GM12878 (cell line): ENCODE measurements at regions not wholly inside any gene's neighbourhood (a gene's known extent, or its start where the extent isn't known, plus 50 kb on each side); places are given as distances from the start of the nearest gene placed in this dataset.

ENCODE experiments used
- ATAC-seq: fragments of 200-7000 bp; cut with Tn5 transposase; 3 replicates; pipeline ENCODE4 v1.9.1; 2020; ENCODE audit warnings: mild to moderate bottlenecking, moderate library complexity
- BruUV-seq: library from RNA; stranded (reverse); fragments of 400-500 nt; replicated peaks from 2 replicates; lab custom pipeline; 2021; lab: Mats Ljungman, UMichigan
- CTCF ChIA-PET: fragments of 300-600 bp; sonication (Branson Sonifier 250); formaldehyde crosslinking; extraction: SDS; loops from one replicate; lab custom pipeline; 2021; ENCODE audit warnings: inconsistent platforms; lab: Yijun Ruan, JAX
- POLR2A ChIA-PET: fragments of 350-600 bp; formaldehyde crosslinking; extraction: SDS; loops from one replicate; lab custom pipeline; 2021; ENCODE audit warnings: inconsistent platforms; lab: Charles Lee
- RAD21 ChIA-PET: fragments of 300-600 bp; sonication (Branson Sonifier 250); formaldehyde crosslinking; loops from one replicate; lab custom pipeline; 2023; ENCODE audit warnings: antibody characterized with exemption; ENCODE audit not compliant: unreplicated experiment; lab: Charles Lee
- SMC1A ChIA-PET: fragments of 300-600 bp; sonication (Branson Sonifier 250); formaldehyde crosslinking; loops from one replicate; lab custom pipeline; 2023; ENCODE audit not compliant: unreplicated experiment, uncharacterized antibody; lab: Charles Lee
- DNase-seq: peaks from one replicate; pipeline ENCODE4 v3.0.0-alpha.2; 2011; ENCODE audit warnings: low read depth, low spot score
- FAIRE-seq: peaks from 3 replicates; lab custom pipeline; 2011; peaks lifted over from hg19 to GRCh38; lab: Jason Lieb, UNC
- H2AFZ ChIP-seq: 2 replicates; pipeline ENCODE4 v1.6.0; 2011; ENCODE audit warnings: low read depth, low read length, control low read depth; ENCODE audit not compliant: control insufficient read depth
- H3K27ac ChIP-seq: 2 replicates; pipeline ENCODE4 v1.5.1; 2011; ENCODE audit warnings: control low read depth; ENCODE audit not compliant: control insufficient read depth, insufficient read depth
- H3K27me3 ChIP-seq, 2 experiments: replicated peaks in 1 of 2; 2 replicates each; pipeline versions ENCODE4 v1.6.0 to v1.6.1; 2011; ENCODE audit warnings: low read length in 1 of 2; ENCODE audit not compliant: control insufficient read depth in 2 of 2, insufficient read depth in 2 of 2
- H3K36me3 ChIP-seq, 2 experiments: 2 replicates each; pipeline ENCODE4 v1.5.1; 2011; ENCODE audit warnings: low read length in 1 of 2; ENCODE audit not compliant: control insufficient read depth in 2 of 2, insufficient read depth in 2 of 2
- H3K4me1 ChIP-seq: 2 replicates; pipeline ENCODE4 v1.6.1; 2011; ENCODE audit warnings: mild to moderate bottlenecking, low read length, moderate library complexity, mixed read lengths; ENCODE audit not compliant: control insufficient read depth, insufficient read depth
- H3K4me2 ChIP-seq: 2 replicates; pipeline ENCODE4 v1.6.0; 2011; ENCODE audit warnings: control low read depth; ENCODE audit not compliant: control insufficient read depth, insufficient read depth
- H3K4me3 ChIP-seq: fragments of 200-600 bp; sonication (generic); 2 replicates; pipeline ENCODE4 v1.5.1; 2016
- H3K79me2 ChIP-seq: 2 replicates; pipeline ENCODE4 v1.6.0; 2011; ENCODE audit warnings: low read length; ENCODE audit not compliant: control insufficient read depth, insufficient read depth
- H3K9ac ChIP-seq: 2 replicates; pipeline ENCODE4 v1.8.0; 2011; ENCODE audit warnings: low read length, control low read depth, mixed read lengths; ENCODE audit not compliant: control insufficient read depth, insufficient read depth
- H3K9me3 ChIP-seq: replicated peaks from 3 replicates; pipeline ENCODE4 v1.5.1; 2011; ENCODE audit warnings: mild to moderate bottlenecking, low read length; ENCODE audit not compliant: control insufficient read depth, insufficient read depth
- H4K20me1 ChIP-seq: 2 replicates; pipeline ENCODE4 v1.6.0; 2011; ENCODE audit not compliant: control insufficient read depth, insufficient read depth
- BCL11A ChIP-seq: IDR thresholded peaks from 2 replicates; pipeline ENCODE4 v1.6.1; 2011; ENCODE audit warnings: low read depth, low read length
- CEBPZ ChIP-seq: fragments of 150-350 bp; IDR thresholded peaks from 2 replicates; pipeline ENCODE4 v1.6.1; 2016; ENCODE audit warnings: low read depth, low read length
- IKZF2 ChIP-seq, 2 experiments: fragments of 450-650 bp; IDR thresholded peaks; 2 replicates each; pipeline ENCODE4 v1.6.1; 2017; ENCODE audit warnings: mild to moderate bottlenecking in 2 of 2, moderate library complexity in 2 of 2
- KLF5 ChIP-seq: fragments of 450-650 bp; IDR thresholded peaks from 2 replicates; pipeline ENCODE4 v1.6.1; 2014; ENCODE audit warnings: mild to moderate bottlenecking; ENCODE audit not compliant: partially characterized antibody
- MXI1 ChIP-seq: fragments of 150-350 bp; IDR thresholded peaks from 2 replicates; pipeline ENCODE4 v1.6.1; 2011; ENCODE audit warnings: low read depth, mild to moderate bottlenecking, inconsistent platforms, low read length, improper control_type of control experiment
- NRF1 ChIP-seq: conservative IDR thresholded peaks from 2 replicates; pipeline ENCODE4 v1.6.1; 2011; ENCODE audit warnings: mild to moderate bottlenecking, low read depth, low read length, improper control_type of control experiment
- STAT1 ChIP-seq: fragments of 450-650 bp; conservative IDR thresholded peaks from 2 replicates; pipeline ENCODE4 v1.6.1; 2014; ENCODE audit warnings: antibody characterized with exemption, mild to moderate bottlenecking
- SUPT20H ChIP-seq: IDR thresholded peaks from 2 replicates; pipeline ENCODE4 v1.6.1; 2011; ENCODE audit warnings: low read depth, mild to moderate bottlenecking, low read length, moderate library complexity, borderline replicate concordance; ENCODE audit not compliant: control insufficient read depth
- TBL1XR1 ChIP-seq: IDR thresholded peaks from 2 replicates; pipeline ENCODE4 v1.6.1; 2012; ENCODE audit warnings: low read depth, low read length, improper control_type of control experiment
- ZBTB11 ChIP-seq: fragments of 450-650 bp; formaldehyde crosslinking; IDR thresholded peaks from 2 replicates; pipeline ENCODE4 v1.5.0; 2022; ENCODE audit warnings: mild to moderate bottlenecking, missing genetic modification characterization
- ZNF24 ChIP-seq: fragments of 450-650 bp; IDR thresholded peaks from 2 replicates; pipeline ENCODE4 v1.6.1; 2017; ENCODE audit warnings: antibody characterized with exemption, mild to moderate bottlenecking
- in situ Hi-C: fragments of 300-500 bp; cut with MboI; formaldehyde crosslinking; loops from 9 replicates; pipeline ENCODE4 v1.14.3; 2018; ENCODE audit warnings: mixed read lengths
- intact Hi-C: fragments of 100-400 bp; cut with micrococcal nuclease; formaldehyde crosslinking; loops from one replicate; pipeline ENCODE4 v1.14.2; 2022; ENCODE audit not compliant: unreplicated experiment
- TF ChIP-seq, protein P1 (sequence below): fragments of 450-650 bp; IDR thresholded peaks from 2 replicates; pipeline ENCODE4 v1.6.1; 2014; ENCODE audit warnings: mild to moderate bottlenecking
- TF ChIP-seq, protein P2 (sequence below): fragments of 450-650 bp; IDR thresholded peaks from 2 replicates; pipeline ENCODE4 v1.6.1; 2017; ENCODE audit warnings: low read depth, mild to moderate bottlenecking, moderate library complexity
- TF ChIP-seq, protein P3 (sequence below): fragments of 450-650 bp; IDR thresholded peaks from 2 replicates; pipeline ENCODE4 v1.6.1; 2017; ENCODE audit warnings: mild to moderate bottlenecking

GRCh38 chr14:25516838-25517237 is 466.9 kb upstream of the STXBP6 start:
- FAIRE-seq (no peak), ATAC-seq (no peak), DNase-seq (no peak)
- Histone ChIP-seq H3K4me3 (no peak overlapping the region), H3K36me3 (no peaks in the 10 kb centered on the region), H3K4me1 (no peaks in the 10 kb centered on the region), H3K27me3 (no peaks in the 10 kb centered on the region), H3K4me2 (no peak overlapping the region), H4K20me1 (no peaks in the 10 kb centered on the region), H3K27ac (no peak overlapping the region), H3K9me3 (no peaks in the 10 kb centered on the region; the same call in 2 of the 3 replicates), H3K79me2 (no peaks in the 10 kb centered on the region), H3K9ac (no peak overlapping the region), H2AFZ (no peak overlapping the region)
- intact Hi-C loops: no loop called here
- in situ Hi-C loops: no loop called here
- POLR2A ChIA-PET: no interaction called here
- RAD21 ChIA-PET: no interaction called here
- CTCF ChIA-PET: no interaction called here
- BruUV-seq: no TSS peak
- SMC1A ChIA-PET: no interaction called here
- TF ChIP-seq CEBPZ (no peak), KLF5 (no peak), NRF1 (no peak), SUPT20H (no peak), MXI1 (no peak), ZNF24 (no peak), BCL11A (no peak), TBL1XR1 (no peak), IKZF2 (IDR thresholded peaks at IDR 0.05) (no peak), ZBTB11 (CRISPR knock-in tag) (no peak), STAT1 (no peak)
- TF ChIP-seq, protein P1, sequence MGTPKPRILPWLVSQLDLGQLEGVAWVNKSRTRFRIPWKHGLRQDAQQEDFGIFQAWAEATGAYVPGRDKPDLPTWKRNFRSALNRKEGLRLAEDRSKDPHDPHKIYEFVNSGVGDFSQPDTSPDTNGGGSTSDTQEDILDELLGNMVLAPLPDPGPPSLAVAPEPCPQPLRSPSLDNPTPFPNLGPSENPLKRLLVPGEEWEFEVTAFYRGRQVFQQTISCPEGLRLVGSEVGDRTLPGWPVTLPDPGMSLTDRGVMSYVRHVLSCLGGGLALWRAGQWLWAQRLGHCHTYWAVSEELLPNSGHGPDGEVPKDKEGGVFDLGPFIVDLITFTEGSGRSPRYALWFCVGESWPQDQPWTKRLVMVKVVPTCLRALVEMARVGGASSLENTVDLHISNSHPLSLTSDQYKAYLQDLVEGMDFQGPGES: no peak
- TF ChIP-seq, protein P2, sequence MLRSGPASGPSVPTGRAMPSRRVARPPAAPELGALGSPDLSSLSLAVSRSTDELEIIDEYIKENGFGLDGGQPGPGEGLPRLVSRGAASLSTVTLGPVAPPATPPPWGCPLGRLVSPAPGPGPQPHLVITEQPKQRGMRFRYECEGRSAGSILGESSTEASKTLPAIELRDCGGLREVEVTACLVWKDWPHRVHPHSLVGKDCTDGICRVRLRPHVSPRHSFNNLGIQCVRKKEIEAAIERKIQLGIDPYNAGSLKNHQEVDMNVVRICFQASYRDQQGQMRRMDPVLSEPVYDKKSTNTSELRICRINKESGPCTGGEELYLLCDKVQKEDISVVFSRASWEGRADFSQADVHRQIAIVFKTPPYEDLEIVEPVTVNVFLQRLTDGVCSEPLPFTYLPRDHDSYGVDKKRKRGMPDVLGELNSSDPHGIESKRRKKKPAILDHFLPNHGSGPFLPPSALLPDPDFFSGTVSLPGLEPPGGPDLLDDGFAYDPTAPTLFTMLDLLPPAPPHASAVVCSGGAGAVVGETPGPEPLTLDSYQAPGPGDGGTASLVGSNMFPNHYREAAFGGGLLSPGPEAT: no peak
- TF ChIP-seq, protein P3, sequence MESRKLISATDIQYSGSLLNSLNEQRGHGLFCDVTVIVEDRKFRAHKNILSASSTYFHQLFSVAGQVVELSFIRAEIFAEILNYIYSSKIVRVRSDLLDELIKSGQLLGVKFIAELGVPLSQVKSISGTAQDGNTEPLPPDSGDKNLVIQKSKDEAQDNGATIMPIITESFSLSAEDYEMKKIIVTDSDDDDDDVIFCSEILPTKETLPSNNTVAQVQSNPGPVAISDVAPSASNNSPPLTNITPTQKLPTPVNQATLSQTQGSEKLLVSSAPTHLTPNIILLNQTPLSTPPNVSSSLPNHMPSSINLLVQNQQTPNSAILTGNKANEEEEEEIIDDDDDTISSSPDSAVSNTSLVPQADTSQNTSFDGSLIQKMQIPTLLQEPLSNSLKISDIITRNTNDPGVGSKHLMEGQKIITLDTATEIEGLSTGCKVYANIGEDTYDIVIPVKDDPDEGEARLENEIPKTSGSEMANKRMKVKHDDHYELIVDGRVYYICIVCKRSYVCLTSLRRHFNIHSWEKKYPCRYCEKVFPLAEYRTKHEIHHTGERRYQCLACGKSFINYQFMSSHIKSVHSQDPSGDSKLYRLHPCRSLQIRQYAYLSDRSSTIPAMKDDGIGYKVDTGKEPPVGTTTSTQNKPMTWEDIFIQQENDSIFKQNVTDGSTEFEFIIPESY: no peak
